Liver (tissue), 8 donors: ENCODE measurements at regions not wholly inside any gene's neighbourhood (a gene's known extent, or its start where the extent isn't known, plus 50 kb on each side); places are given as distances from the start of the nearest gene placed in this dataset.

Experiments used
- DNase-seq: peaks from one replicate; pipeline ENCODE4 v3.0.0-alpha.2; 2017; ENCODE audit warnings: low spot score
- H3K27ac ChIP-seq, 2 donors: one replicate each; pipeline ENCODE4 v1.7.0; 2013; ENCODE audit warnings: inconsistent platforms in 2 of 2, low read length in 2 of 2, control low read depth in 1 of 2, low read depth in 1 of 2, mild to moderate bottlenecking in 1 of 2
- H3K27me3 ChIP-seq, 4 donors: one replicate each; pipeline versions ENCODE4 v1.6.1 to v1.7.0; 2013; ENCODE audit warnings: low read length in 3 of 4, inconsistent platforms in 1 of 4, mild to moderate bottlenecking in 1 of 4, moderate library complexity in 1 of 4; ENCODE audit not compliant: control insufficient read depth in 4 of 4, insufficient read depth in 4 of 4
- H3K36me3 ChIP-seq, 4 donors: one replicate each; pipeline versions ENCODE4 v1.6.1 to v1.7.0; 2013; ENCODE audit warnings: low read length in 3 of 4, mild to moderate bottlenecking in 3 of 4, low read depth in 1 of 4, moderate library complexity in 1 of 4; ENCODE audit not compliant: control insufficient read depth in 4 of 4, insufficient read depth in 3 of 4
- H3K4me1 ChIP-seq, 4 donors: one replicate each; pipeline versions ENCODE4 v1.6.1 to v1.7.0; 2013; ENCODE audit warnings: low read length in 3 of 4, mild to moderate bottlenecking in 3 of 4, moderate library complexity in 1 of 4; ENCODE audit not compliant: control insufficient read depth in 4 of 4, insufficient read depth in 4 of 4
- H3K4me3 ChIP-seq, 3 donors: one replicate each; pipeline versions ENCODE4 v1.6.1 to v1.7.0; 2013; ENCODE audit warnings: low read length in 3 of 3, control low read depth in 1 of 3, low read depth in 1 of 3, mild to moderate bottlenecking in 1 of 3
- H3K9ac ChIP-seq, 2 donors: one replicate each; pipeline ENCODE4 v1.7.0; 2013; ENCODE audit warnings: low read length in 2 of 2, mild to moderate bottlenecking in 2 of 2, moderate library complexity in 2 of 2, control low read depth in 1 of 2, low read depth in 1 of 2
- H3K9me3 ChIP-seq, 4 donors: one replicate each; pipeline versions ENCODE4 v1.6.1 to v1.7.0; 2013; ENCODE audit warnings: low read length in 3 of 4; ENCODE audit not compliant: control insufficient read depth in 4 of 4
- EGR1 ChIP-seq, 2 donors: IDR thresholded peaks; 2 replicates each; pipeline ENCODE4 v1.6.1; 2016 to 2018; ENCODE audit warnings: antibody characterized with exemption in 2 of 2, low read depth in 2 of 2
- FOXA1 ChIP-seq: IDR thresholded peaks from 2 replicates; pipeline ENCODE4 v1.6.1; 2016; ENCODE audit warnings: antibody characterized with exemption
- FOXA2 ChIP-seq: IDR thresholded peaks from 2 replicates; pipeline ENCODE4 v1.6.1; 2016; ENCODE audit warnings: antibody characterized with exemption
- GABPA ChIP-seq, 2 donors: IDR thresholded peaks in 1 of 2; conservative IDR thresholded peaks in 1 of 2; 2 replicates each; pipeline ENCODE4 v1.6.1; 2016; ENCODE audit warnings: antibody characterized with exemption in 2 of 2, mild to moderate bottlenecking in 1 of 2, moderate library complexity in 1 of 2
- HNF4A ChIP-seq, 2 donors: conservative IDR thresholded peaks; 2 replicates each; pipeline ENCODE4 v1.6.1; 2016; ENCODE audit warnings: antibody characterized with exemption in 2 of 2, mild to moderate bottlenecking in 2 of 2
- HNF4G ChIP-seq: IDR thresholded peaks from 2 replicates; pipeline ENCODE4 v1.6.1; 2016; ENCODE audit warnings: antibody characterized with exemption
- JUND ChIP-seq, 2 donors: IDR thresholded peaks; 2 replicates each; pipeline ENCODE4 v1.6.1; 2016; ENCODE audit warnings: antibody characterized with exemption in 2 of 2
- NR2F2 ChIP-seq: IDR thresholded peaks from 2 replicates; pipeline ENCODE4 v1.6.1; 2016; ENCODE audit warnings: antibody characterized with exemption
- RAD21 ChIP-seq, 2 donors: IDR thresholded peaks; 2 replicates each; pipeline ENCODE4 v1.6.1; 2016; ENCODE audit warnings: antibody characterized with exemption in 2 of 2, mild to moderate bottlenecking in 2 of 2
- RXRA ChIP-seq, 2 donors: IDR thresholded peaks; 2 replicates each; pipeline ENCODE4 v1.6.1; 2017 to 2018; ENCODE audit warnings: antibody characterized with exemption in 2 of 2, mild to moderate bottlenecking in 1 of 2
- SP1 ChIP-seq: IDR thresholded peaks from 2 replicates; pipeline ENCODE4 v1.6.1; 2018; ENCODE audit warnings: antibody characterized with exemption, mild to moderate bottlenecking
- TAF1 ChIP-seq: conservative IDR thresholded peaks from 2 replicates; pipeline ENCODE4 v1.6.1; 2016; ENCODE audit warnings: antibody characterized with exemption, mild to moderate bottlenecking
- YY1 ChIP-seq: IDR thresholded peaks from 2 replicates; pipeline ENCODE4 v1.6.1; 2016; ENCODE audit warnings: antibody characterized with exemption, mild to moderate bottlenecking
- whole genome bisulfite sequencing: extraction: QIAGEN DNeasy Blood & Tissue Kit; methylation state at CpG from one replicate; pipeline ENCODE4 v1.1.7; 2013; 5-methylcytosine and 5-hydroxymethylcytosine counted together
- TF ChIP-seq, protein P1 (sequence below): IDR thresholded peaks from 2 replicates; pipeline ENCODE4 v1.6.1; 2016; ENCODE audit warnings: antibody characterized with exemption, mild to moderate bottlenecking
- TF ChIP-seq, protein P2 (sequence below): IDR thresholded peaks from 2 replicates; pipeline ENCODE4 v1.6.1; 2016; ENCODE audit warnings: antibody characterized with exemption
- TF ChIP-seq, protein P3 (sequence below): fragments of 150-350 bp; IDR thresholded peaks from 2 replicates; pipeline ENCODE4 v1.5.1; 2017; ENCODE audit warnings: improper control_type of control experiment, low read depth, low read length; ENCODE audit not compliant: missing input control
- TF ChIP-seq, protein P4 (sequence below): IDR thresholded peaks from 2 replicates; pipeline ENCODE4 v1.6.1; 2016; ENCODE audit warnings: antibody characterized with exemption
- TF ChIP-seq, protein P5 (sequence below): IDR thresholded peaks from 2 replicates; pipeline ENCODE4 v1.6.1; 2016; ENCODE audit warnings: antibody characterized with exemption
- donor health status: healthy.
- donor health status: healthy.
- donor health status: healthy.
- donor health status: healthy.
- donor health status: healthy.

DNA sequence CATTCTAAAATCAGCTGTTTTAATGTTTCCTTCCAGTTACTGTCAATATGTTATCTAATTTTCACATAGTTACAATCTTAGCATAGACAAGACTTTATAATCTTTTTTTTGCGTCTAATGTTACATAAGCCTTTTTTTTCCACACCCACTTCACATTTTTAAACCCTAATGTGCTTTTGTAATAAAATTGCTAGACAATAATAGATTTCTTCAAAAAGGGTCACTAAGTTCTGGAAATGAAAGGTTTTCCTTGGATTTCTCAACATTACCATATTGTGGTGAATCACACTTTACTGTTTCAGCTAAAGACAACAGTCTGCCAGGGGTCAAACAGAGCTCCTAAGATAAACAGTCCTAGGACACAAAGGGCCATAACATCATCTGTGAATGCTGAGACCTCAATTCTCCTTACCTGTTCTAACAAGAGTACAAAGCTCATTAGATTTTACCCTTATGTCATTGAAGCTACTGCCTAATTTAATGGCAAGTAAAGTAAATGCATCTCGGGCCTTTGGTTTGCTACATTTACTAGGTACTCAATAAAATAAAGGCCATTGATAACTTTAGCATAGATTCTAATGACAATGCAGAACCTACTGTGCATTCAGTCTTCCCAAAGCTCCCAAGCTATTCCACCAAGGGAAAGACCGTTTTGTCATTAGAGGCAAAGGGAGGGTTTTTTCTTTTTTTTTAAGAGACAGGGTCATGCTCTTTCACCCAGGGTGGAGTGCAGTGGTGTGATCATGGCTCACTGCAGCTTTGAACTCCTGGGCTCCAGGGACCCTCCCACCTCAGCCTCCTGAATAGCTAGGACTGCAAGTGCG, 111.2 kb upstream of the SLC38A2 start:
- no peaks in the 10 kb centered on the region for H3K9me3 ChIP-seq
- no peak overlapping the region for H3K4me3 ChIP-seq
- no peak for DNase-seq
- WGBS: 70% methylated on average over 4 of the region's 4 CpGs
- H3K4me1 ChIP-seq: peaks cover 0 to 7% (median 5%) of the 10 kb centered on the region in 4 donors
- no peak overlapping the region for H3K9ac ChIP-seq
- TF ChIP-seq JUND (IDR thresholded peaks at IDR 0.05): peak; percentile 83 to 92
- peak; percentile 69 for TF ChIP-seq SP1
- TF ChIP-seq, protein P1, sequence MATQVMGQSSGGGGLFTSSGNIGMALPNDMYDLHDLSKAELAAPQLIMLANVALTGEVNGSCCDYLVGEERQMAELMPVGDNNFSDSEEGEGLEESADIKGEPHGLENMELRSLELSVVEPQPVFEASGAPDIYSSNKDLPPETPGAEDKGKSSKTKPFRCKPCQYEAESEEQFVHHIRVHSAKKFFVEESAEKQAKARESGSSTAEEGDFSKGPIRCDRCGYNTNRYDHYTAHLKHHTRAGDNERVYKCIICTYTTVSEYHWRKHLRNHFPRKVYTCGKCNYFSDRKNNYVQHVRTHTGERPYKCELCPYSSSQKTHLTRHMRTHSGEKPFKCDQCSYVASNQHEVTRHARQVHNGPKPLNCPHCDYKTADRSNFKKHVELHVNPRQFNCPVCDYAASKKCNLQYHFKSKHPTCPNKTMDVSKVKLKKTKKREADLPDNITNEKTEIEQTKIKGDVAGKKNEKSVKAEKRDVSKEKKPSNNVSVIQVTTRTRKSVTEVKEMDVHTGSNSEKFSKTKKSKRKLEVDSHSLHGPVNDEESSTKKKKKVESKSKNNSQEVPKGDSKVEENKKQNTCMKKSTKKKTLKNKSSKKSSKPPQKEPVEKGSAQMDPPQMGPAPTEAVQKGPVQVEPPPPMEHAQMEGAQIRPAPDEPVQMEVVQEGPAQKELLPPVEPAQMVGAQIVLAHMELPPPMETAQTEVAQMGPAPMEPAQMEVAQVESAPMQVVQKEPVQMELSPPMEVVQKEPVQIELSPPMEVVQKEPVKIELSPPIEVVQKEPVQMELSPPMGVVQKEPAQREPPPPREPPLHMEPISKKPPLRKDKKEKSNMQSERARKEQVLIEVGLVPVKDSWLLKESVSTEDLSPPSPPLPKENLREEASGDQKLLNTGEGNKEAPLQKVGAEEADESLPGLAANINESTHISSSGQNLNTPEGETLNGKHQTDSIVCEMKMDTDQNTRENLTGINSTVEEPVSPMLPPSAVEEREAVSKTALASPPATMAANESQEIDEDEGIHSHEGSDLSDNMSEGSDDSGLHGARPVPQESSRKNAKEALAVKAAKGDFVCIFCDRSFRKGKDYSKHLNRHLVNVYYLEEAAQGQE: no peak
- no peak for TF ChIP-seq EGR1 (IDR thresholded peaks at IDR 0.05; ENCODE audit: low read depth in 2 of 2)
- TF ChIP-seq TAF1: no peak
- peak; percentile 47 for TF ChIP-seq FOXA1
- peak; percentile 76 to 81 for TF ChIP-seq HNF4A (conservative IDR thresholded peaks at IDR 0.05)
- TF ChIP-seq RAD21 (IDR thresholded peaks at IDR 0.05): peak; percentile 51 to 52
- peak; percentile 73 for TF ChIP-seq NR2F2
- TF ChIP-seq GABPA (IDR thresholded peaks at IDR 0.05 in 1 of 2, conservative IDR thresholded peaks at IDR 0.05 in 1 of 2): no peak
- TF ChIP-seq, protein P2, sequence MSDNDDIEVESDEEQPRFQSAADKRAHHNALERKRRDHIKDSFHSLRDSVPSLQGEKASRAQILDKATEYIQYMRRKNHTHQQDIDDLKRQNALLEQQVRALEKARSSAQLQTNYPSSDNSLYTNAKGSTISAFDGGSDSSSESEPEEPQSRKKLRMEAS: peak; percentile 56
- TF ChIP-seq, protein P3, sequence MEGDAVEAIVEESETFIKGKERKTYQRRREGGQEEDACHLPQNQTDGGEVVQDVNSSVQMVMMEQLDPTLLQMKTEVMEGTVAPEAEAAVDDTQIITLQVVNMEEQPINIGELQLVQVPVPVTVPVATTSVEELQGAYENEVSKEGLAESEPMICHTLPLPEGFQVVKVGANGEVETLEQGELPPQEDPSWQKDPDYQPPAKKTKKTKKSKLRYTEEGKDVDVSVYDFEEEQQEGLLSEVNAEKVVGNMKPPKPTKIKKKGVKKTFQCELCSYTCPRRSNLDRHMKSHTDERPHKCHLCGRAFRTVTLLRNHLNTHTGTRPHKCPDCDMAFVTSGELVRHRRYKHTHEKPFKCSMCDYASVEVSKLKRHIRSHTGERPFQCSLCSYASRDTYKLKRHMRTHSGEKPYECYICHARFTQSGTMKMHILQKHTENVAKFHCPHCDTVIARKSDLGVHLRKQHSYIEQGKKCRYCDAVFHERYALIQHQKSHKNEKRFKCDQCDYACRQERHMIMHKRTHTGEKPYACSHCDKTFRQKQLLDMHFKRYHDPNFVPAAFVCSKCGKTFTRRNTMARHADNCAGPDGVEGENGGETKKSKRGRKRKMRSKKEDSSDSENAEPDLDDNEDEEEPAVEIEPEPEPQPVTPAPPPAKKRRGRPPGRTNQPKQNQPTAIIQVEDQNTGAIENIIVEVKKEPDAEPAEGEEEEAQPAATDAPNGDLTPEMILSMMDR: no peak
- TF ChIP-seq YY1: peak; percentile 26
- peak; percentile 64 for TF ChIP-seq FOXA2
- TF ChIP-seq RXRA (IDR thresholded peaks at IDR 0.05): peak; percentile 70 to 83
- no peaks in the 10 kb centered on the region for H3K36me3 ChIP-seq
- no peaks in the 10 kb centered on the region for H3K27me3 ChIP-seq
- H3K27ac ChIP-seq: peak overlapping the region; percentile 56 to 65

DNA sequence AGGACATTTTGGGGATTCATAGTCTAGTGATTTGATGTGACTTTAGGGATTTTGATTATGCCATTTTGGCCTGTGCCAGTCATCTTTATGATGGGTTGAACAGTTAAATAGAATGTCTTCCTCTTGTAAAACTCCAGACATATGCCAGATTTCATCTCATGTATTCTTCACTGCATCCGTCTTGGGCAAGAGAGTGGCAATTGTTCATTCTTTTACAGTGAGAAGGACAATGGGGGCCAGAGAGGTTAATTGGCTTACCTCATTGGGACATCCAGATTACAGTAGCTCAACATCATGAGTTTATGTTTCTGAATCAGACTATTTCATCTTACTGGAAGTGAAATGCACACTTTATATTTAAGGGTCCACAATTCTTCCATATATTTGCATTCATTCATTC, 108.2 kb upstream of the SLC38A2 start:
- no peak overlapping the region for H3K9ac ChIP-seq
- no peak overlapping the region for H3K27ac ChIP-seq
- no peaks in the 10 kb centered on the region for H3K36me3 ChIP-seq
- DNase-seq: no peak
- no peaks in the 10 kb centered on the region for H3K9me3 ChIP-seq
- no peaks in the 10 kb centered on the region for H3K27me3 ChIP-seq
- H3K4me1 ChIP-seq: peaks cover 0 to 7% (median 5%) of the 10 kb centered on the region in 4 donors
- no peak overlapping the region for H3K4me3 ChIP-seq
- WGBS: 91% methylated on average over 1 of the region's 1 CpG
- no peak for TF ChIP-seq FOXA2
- no peak for TF ChIP-seq YY1
- no peak for TF ChIP-seq HNF4A (conservative IDR thresholded peaks at IDR 0.05)
- TF ChIP-seq HNF4G: no peak
- no peak for TF ChIP-seq FOXA1
- no peak for TF ChIP-seq NR2F2
- TF ChIP-seq, protein P4, sequence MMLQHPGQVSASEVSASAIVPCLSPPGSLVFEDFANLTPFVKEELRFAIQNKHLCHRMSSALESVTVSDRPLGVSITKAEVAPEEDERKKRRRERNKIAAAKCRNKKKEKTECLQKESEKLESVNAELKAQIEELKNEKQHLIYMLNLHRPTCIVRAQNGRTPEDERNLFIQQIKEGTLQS: no peak
- TF ChIP-seq, protein P5, sequence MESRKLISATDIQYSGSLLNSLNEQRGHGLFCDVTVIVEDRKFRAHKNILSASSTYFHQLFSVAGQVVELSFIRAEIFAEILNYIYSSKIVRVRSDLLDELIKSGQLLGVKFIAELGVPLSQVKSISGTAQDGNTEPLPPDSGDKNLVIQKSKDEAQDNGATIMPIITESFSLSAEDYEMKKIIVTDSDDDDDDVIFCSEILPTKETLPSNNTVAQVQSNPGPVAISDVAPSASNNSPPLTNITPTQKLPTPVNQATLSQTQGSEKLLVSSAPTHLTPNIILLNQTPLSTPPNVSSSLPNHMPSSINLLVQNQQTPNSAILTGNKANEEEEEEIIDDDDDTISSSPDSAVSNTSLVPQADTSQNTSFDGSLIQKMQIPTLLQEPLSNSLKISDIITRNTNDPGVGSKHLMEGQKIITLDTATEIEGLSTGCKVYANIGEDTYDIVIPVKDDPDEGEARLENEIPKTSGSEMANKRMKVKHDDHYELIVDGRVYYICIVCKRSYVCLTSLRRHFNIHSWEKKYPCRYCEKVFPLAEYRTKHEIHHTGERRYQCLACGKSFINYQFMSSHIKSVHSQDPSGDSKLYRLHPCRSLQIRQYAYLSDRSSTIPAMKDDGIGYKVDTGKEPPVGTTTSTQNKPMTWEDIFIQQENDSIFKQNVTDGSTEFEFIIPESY: no peak
- no peak for TF ChIP-seq JUND (IDR thresholded peaks at IDR 0.05)
- TF ChIP-seq GABPA (IDR thresholded peaks at IDR 0.05 in 1 of 2, conservative IDR thresholded peaks at IDR 0.05 in 1 of 2): no peak
- no peak for TF ChIP-seq RXRA (IDR thresholded peaks at IDR 0.05)
- no peak for TF ChIP-seq SP1
- TF ChIP-seq, protein P1: no peak
